ELR (cell line): ENCODE measurements at regions not wholly inside any gene's neighbourhood (a gene's known extent, or its start where the extent isn't known, plus 50 kb on each side); places are given as distances from the start of the nearest gene placed in this dataset.
A peak's percentile ranks its signal among the peaks of the same experiment; 100 is the strongest.

Experiments used
- DNase-seq: peaks from one replicate; pipeline ENCODE4 v3.0.0-alpha.2; 2015; ENCODE audit warnings: low read depth

DNA sequence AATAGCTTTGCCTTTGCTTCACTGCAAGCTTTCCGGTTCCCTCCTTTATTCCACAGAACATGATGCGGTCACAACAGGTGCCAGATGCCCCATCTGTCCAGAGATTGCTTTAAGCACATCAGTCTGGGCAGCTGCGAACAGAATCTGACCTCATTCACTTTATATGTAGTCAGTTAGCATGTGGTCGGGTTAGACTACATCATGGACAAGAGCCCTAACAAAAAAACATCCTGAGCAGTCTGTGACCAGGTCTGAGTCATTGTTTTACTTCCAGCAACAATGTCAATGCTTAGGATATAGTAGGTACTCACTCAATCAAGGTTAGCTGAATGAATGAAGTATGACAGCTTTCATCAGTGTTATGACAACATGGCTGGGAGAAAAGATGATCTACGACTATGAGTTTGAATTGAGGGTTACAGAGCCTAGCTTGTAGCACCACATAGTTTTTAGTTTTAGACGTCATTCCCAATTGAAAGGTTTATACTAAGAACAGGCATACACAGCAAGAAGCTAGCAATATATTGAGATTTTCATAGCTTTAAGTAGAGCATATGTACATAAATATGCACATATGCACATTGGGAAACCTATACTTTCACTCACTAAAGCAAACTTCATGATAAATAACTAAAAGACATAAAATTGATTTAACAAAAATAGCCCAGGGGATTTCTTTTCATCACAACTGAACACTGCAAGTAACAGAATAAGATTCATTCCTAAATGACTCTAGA is 64.2 kb upstream of the TMCC3 start:
- peak; percentile 83 for DNase-seq

GRCh38 chr12:94712815-94713515 is 62.6 kb upstream of the TMCC3 start:
- DNase-seq: no peak

DNA sequence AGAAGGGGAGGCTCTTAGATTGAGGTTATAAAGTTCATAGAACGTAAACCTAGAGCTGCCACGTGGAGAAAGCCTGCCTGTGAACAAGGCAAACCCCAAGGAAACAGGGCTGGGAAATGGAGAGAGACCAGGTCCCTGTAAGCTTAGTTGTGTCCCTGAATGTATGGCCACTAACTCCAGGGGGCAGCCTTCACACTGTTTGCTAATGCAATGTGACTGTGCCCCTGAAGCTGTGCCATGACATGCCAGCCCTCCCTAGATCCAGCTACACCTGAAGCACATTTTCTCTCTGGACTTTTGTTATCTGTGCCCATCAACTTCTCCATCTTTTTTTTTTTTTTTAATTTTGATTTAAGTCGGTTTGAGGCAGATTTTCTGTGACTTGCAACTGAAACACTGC is 60.6 kb upstream of the TMCC3 start:
- DNase-seq: peak; percentile 49

- no peak for DNase-seq
Observed at GRCh38 chr12:94707892-94708291, 57.5 kb upstream of the TMCC3 start.

GRCh38 chr12:94707036-94707435 is 56.7 kb upstream of the TMCC3 start:
- DNase-seq: no peak

GRCh38 chr12:94706250-94706661 is 55.9 kb upstream of the TMCC3 start:
- DNase-seq: peak; percentile 15

DNA sequence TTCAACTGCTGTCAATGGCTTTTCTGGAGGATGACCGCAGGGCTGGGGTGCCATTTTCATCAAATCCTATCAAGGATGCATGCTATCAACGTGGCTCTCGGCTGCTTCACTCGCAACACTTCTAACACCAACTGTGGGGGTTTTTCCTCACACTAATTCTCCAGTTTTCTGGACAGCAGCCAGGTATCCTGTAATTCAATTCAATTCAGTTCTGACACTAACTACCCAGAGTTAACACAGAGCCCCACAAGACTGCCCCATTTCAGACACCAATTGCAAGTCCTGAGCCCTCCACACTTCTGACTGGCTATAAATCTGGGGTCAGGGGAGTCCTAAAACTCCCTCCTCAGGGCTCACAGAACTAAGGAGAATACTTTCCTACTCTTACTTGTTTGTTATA is 55.3 kb upstream of the TMCC3 start:
- no peak for DNase-seq

DNA sequence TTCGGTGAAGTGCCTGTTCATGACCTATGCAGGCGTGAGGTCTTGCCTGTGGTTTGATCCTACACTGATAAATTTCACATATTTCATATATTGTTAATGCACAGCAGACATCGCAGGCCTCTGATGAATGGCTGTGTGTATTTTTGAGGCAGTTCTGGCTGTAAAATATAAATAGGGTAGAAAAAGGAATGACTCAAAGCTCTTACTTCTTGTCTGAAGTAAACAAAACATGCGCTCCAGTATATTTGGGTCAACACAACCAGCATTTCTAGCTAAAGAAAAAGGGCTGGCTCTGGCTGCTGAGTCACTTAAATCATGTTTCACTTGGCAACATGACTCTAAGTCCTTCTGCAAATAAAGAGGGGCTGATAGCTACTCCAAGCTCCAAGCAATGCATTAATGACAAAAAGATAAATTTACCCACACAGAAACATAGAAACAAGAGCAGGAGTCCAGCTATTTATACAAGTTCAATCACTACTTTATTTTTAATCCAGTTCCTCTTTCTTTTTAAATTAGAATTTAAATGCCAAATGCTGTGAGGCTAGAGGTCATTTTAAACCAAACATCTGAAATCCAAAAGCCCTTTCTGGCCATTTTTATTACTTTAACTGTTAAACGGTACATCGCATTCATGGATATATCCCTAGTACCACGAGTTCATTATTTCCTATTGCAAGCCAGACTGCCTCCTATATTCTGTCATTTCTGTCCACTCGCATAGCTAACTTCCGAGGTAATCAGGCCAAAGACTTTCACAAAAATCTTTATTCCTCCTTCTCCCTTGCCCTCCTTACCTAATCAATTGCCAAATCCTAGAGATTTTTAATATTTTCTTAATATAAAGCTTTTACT is 54.3 kb upstream of the TMCC3 start:
- peak; percentile 87 for DNase-seq

GRCh38 chr12:94702696-94703095 is 52.3 kb upstream of the TMCC3 start:
- DNase-seq: no peak

DNA sequence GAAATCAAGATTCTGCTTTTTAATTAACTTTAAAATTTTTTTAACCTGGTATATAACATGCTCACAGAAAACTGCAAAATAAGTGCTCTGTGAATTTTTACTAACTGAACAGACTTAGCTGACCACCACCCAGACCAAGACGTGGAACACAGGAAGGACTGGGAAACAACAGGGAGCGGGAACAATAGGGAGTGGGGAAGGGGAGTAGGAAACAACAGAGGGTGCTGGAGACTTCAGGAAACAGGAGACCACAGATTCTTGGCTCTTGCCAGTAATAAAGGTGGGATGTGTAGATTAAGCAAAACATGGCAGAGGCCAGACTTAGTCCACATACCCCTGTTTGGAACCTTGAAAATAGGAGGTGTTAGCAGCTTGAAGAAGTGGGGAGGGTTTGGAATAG is 51.4 kb upstream of the TMCC3 start:
- DNase-seq: no peak

DNA sequence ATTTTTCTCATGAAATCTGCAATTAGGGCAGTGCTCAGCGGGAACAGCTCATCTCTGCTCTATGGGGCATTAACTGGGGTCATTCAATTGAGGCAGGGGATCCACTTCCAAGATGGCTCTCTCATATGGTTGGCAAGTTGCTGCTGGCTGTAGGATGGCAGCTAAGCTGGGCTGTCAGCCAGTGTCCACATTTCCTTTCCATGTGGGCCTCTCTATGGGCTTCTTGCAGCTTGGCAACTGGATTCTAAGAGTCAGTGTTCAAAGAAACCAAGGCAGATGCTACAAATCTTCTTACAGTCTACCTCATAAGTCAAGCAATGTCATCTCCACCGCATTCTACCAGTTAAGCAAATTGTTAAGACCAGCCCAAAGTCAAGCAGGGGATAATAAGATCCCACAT is 50.3 kb upstream of the TMCC3 start:
- DNase-seq: no peak
